ENCODE measurements at regions not wholly inside any gene's neighbourhood (a gene's known extent, or its start where the extent isn't known, plus 50 kb on each side); places are given as distances from the start of the nearest gene placed in this dataset.

- TF ChIP-seq CUX1 (IDR thresholded peaks at IDR 0.05; ENCODE audit: insufficient replicate concordance, low read depth, low read length): no peak
- TF ChIP-seq ATF3 (IDR thresholded peaks at IDR 0.05; ENCODE audit: borderline replicate concordance, extremely low read depth, low read depth, low read length): no peak
- no peak for TF ChIP-seq GABPA (IDR thresholded peaks at IDR 0.05; ENCODE audit: low read depth)
- TF ChIP-seq ZBTB4 (CRISPR knock-in tag; IDR thresholded peaks at IDR 0.05): no peak
- TF ChIP-seq E2F4 (IDR thresholded peaks at IDR 0.05; ENCODE audit: low read depth, low read length): no peak
These were observed 125.7 kb upstream of the BTG1 start (continued) for GRCh38 chr12:92271341-92271740.

Measured in GM12878 (cell line).